ENCODE measurements at regions not wholly inside any gene's neighbourhood (a gene's known extent, or its start where the extent isn't known, plus 50 kb on each side); places are given as distances from the start of the nearest gene placed in this dataset.
"Not testable (repeated sequence)": the region's sequence is repeated elsewhere in the genome, so short reads cannot be mapped to it uniquely, and the experiment has no call there.

DNA sequence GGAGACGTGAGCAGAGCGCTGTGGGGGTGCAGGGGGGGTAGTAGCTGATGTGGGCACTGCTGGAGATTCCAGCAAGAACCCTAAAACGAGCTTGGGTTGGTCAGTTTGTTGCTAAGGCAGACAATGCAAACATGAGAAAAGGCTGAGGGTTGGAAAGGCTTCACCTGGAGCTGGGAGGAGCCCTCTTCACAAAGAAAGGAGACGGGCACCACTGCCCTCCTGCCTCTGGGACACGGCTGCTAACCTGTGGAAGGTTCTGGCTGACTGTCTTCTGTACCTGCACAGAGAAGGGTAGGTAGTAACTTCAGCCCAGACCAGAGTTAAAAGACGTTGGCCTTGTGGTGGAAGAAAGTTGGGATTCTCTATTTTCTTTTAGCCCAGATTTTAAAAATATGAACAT is 108.7 kb downstream of the SUCLA2 start:
- no peak for DNase-seq (ENCODE audit: low spot score)

GRCh38 chr13:47890146-47890814 is 110.8 kb downstream of the SUCLA2 start:
- no peak for DNase-seq (ENCODE audit: low spot score)

GRCh38 chr13:47886314-47886713 is 114.8 kb downstream of the SUCLA2 start:
- no peak for DNase-seq (ENCODE audit: low spot score)

- no peak for DNase-seq (ENCODE audit: low spot score)
These were observed 125.9 kb downstream of the SUCLA2 start for GRCh38 chr13:47875201-47875600.

DNA sequence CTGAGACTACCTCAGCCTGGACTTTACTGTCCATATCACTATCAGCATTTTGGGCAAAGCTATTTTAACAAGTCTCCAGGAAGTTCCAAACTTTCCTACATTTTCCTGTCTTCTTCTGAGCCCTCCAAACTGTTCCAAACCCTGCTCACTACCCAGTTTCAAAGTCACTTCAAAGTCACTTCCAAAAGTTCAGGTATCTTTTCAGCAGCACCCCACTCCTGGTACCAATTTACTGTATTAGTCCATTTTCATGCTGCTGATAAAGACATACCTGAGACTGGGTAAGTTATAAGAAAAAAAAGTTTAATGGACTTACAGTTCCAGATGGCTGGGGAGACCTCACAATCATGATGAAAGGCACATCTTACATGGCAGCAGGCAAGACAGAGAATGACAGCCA is 127.1 kb downstream of the SUCLA2 start:
- DNase-seq (ENCODE audit: low spot score), result not testable (repeated sequence)

GRCh38 chr13:47873319-47873718 is 127.8 kb downstream of the SUCLA2 start:
- not testable (repeated sequence) for DNase-seq (ENCODE audit: low spot score)

- DNase-seq (ENCODE audit: low spot score), result no peak
These were observed 131.3 kb downstream of the SUCLA2 start for GRCh38 chr13:47869776-47870175.

DNA sequence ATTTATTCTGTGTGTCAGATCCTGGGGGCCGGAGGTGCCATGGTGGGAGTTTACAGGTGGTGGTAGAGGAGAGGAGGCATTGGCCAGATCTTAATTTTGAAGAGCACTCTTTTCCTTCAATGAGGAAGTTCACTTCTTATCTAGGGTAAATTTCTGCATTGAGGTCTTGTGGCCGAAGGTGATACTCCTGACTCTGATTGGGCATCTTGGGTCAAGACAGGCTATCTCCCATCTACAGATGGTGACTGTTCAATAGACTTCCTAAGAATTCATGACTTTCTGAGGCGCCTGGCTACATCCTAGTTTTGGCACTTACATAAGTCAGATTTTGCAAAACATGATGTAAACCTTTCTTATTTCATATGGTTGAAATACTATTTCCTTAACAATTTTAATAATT is 135.2 kb downstream of the SUCLA2 start:
- DNase-seq (ENCODE audit: low spot score), result no peak

- no peak for DNase-seq (ENCODE audit: low spot score)
These were observed 138.2 kb downstream of the SUCLA2 start for GRCh38 chr13:47862841-47863240.

DNA sequence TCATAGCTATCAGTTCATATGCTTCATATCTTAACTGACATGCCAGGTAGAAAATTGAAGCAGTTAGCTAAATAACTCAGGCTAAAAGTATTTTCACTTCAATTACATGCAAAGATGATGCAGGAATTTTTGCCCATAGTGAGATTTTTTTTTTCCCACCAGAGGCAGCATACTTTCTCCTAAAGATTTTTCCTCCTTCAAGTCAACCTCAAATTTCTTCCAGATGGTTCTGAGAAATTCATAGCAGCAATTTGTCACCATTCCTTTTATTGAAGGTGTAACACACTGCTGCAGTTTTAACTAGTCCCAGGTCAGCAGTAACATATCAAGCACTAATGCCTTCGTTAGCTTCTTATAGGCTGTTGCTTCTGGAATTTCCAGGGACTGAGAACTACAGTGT is 141.9 kb downstream of the SUCLA2 start:
- DNase-seq (ENCODE audit: low spot score), result no peak

DNA sequence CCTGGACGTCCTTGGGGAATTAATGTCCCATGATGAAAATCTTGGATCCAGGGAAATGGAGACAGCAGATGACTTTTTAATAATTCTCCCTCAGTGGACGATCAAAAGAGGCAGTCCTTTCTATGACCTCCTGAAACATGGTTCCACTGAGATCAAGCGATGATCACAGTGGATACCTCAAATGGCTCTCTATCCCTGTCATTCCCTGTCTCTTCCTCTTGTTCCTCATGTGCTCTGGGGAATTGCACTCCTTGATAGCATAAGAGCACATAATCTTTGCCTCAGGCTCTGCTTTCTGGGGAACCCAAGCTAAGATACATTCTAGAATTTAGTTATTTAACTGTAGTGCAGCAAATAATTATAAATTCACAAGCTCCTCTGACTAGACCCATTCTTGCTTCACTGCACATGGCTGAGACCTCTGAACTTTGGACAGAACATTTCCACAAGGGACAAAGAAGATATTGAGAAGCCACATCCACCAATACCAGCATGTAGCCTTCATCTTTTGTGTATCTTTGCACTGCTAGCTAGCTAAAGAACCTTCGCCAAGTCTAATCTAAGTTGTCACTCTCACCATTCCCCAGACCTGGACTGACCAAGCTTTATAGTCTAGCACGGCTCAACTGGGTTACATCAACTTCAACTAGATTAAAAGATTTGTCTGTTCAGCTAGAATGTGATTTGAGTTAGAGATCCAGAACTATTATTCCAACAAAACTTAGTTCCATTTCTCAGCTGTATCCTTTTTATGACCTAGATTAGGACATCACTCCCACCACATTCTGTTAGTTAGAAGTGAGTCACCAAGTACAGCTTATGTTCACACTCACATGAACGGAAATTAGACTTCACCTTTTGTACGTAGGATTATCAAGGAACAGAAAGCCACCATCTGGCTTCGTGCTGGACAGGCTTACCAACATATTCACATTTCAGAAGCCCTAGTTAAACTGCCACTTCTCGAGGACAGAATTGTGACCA is 142.7 kb downstream of the SUCLA2 start:
- no peak for DNase-seq (ENCODE audit: low spot score)

GRCh38 chr13:47853236-47853635 is 147.8 kb downstream of the SUCLA2 start:
- no peak for DNase-seq (ENCODE audit: low spot score)

GRCh38 chr13:47846886-47847285 is 154.2 kb downstream of the SUCLA2 start:
- no peak for DNase-seq (ENCODE audit: low spot score)

DNA sequence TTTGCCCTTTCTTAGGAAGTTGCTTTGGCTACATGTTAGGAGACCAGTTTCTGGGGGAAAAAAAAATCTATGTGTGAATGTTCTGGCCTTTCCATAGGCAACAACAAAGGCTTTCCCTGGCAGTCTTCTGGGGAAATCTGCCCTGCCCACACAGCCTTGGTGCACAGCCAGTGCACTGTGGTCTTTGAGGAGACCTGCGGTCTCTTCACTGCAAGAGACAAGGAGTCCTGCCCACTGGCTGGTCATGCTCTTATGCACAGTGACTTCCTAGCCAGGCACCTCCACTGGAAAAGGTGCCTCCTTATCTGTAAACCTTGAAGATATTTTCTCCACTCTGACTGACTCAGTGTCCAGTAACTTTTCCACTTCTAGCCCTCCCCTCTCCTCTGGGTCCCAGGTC is 155.1 kb downstream of the SUCLA2 start:
- no peak for DNase-seq (ENCODE audit: low spot score)

DNA sequence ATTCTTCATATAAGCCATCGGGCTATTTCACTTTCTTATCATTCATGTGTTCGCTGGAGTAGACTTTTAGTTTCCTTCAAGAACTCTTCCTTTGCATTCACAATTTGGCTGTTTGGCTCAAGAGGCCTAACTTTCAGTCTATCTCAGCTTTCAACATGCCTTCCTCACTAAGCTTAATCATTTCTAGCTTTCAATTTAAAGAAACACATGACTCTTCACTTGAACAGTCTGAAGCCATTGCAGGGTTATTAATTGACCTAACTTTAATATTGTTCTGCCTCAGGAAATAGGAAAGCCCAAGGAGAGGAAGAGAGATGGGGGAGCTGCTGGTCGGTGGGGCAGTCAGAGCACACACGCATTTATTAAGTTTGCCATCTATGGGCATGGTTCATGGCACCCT is 158.1 kb downstream of the SUCLA2 start:
- DNase-seq (ENCODE audit: low spot score), result no peak

DNA sequence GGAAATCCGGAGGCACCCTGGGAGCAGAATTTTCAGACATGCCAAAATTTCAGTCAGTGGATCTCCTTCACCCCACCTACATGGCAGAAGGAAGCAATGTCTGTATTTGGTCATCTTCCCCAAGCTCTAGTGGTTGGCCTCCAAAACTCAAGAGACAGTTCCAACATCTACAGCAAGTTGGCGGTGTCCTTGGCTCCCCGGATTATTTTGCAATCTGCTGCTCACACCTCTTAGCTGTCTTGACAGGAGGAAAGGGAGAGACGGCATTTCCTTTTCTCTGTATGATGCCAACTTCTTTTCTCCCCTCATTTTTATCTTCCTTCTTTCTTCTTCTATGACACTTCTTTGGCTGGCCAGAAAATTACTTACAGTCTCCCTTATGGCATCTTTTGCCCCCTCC is 159.9 kb downstream of the SUCLA2 start:
- no peak for DNase-seq (ENCODE audit: low spot score)

- DNase-seq (ENCODE audit: low spot score), result no peak
These were observed 163.2 kb downstream of the SUCLA2 start for GRCh38 chr13:47837906-47838305.

DNA sequence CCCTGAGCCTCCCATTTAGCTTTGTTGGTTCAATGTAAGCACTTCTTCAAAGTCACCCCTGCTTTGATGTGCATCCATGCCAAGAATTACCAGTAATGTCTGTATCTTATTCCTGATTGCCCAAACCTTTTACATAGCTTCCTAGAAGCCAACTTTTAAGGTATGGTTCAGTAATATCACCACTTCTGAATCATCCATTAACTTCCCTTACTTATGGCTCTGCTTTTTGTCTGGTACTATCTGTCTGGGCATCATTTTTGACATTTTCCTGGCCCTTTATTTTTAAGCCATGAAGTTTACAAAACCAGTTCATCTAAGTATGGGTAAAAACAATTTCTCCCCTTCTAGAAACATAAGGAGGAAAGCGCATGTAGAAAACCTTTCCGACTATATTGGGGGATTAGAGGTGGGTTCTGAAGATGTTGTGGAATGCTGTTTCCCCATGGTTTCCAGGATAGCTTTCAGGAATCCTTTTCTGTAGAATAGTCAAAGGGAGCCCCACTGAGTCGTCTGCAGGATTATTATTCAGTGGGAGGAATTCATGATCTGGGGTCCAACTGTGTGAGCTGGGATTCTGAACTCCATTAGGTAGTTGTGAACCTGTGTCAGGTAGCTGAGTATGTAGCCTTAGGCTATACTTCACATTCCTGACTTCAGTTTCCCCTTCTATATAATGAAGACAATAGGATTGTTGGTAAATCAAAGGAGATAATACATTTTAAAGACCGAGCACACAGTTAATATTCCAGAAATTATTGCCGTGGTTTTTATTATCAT is 163.8 kb downstream of the SUCLA2 start:
- DNase-seq (ENCODE audit: low spot score), result no peak

- DNase-seq (ENCODE audit: low spot score), result no peak
These were observed 165.4 kb downstream of the SUCLA2 start for GRCh38 chr13:47835470-47836228.

DNA sequence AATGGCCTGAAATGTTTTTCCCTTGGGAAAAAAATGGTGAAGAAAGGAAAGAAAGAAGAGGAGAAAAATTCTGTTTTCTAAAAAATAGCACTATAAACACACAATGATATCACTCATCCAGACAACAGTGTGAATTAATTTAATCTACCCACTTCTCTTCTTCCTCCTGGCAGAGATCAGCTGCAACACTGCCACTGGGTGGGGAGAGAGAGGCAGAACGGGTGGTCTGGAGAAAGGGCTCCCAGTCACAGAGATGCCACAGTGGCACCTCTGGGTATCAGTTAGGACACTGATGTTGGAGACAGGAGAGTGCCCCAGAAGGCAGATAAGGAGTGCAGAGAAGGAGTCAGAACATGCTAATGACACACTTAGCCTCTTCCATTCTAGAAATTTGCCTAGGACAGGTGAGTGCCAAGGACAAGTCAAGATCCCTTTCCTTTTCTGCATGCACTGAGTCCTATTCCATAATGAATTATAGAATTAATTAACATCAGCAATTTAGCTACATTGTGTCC is 168.6 kb downstream of the SUCLA2 start:
- DNase-seq (ENCODE audit: low spot score), result no peak

DNA sequence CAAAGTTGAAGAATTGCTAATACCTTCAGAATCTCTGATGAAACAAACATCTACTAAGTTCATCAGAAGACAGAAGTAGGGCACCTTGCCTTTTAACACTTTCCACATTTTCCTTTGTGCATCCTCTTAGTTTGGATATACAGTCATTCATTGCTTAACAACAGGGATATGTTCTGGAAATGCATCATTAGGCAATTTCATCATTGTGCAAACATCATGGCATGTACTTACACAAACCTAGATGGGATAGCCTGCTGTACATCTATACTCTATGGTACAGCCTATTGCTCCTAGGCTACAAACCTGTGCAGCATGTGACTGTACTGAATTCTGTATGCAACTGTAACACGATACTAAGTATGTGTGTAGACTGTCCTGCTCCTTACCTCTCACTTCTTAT is 169.8 kb downstream of the SUCLA2 start:
- no peak for DNase-seq (ENCODE audit: low spot score)

DNA sequence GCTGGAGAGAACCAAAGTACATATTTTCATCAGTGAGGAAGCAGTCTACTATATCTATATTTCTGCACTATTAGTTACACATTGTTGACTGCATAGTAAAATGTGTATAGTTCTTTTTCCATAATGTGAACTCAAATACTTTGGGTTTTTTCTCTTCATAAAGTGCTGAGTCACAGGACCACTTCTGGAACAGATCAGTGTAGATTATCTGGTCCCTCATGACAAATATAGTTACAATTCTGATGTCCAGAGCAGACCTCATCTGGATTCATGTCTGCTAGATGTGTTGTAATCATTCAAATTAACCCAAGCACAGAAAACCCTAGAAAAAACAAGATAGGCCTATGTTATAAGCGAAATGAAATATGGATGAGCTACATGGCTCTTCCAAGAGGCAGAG is 171.4 kb downstream of the SUCLA2 start:
- DNase-seq (ENCODE audit: low spot score), result no peak
